HG02870 (cell line): ENCODE measurements at regions not wholly inside any gene's neighbourhood (a gene's known extent, or its start where the extent isn't known, plus 50 kb on each side); places are given as distances from the start of the nearest gene placed in this dataset.
"Not testable (repeated sequence)": the region's sequence is repeated elsewhere in the genome, so short reads cannot be mapped to it uniquely, and the experiment has no call there.

Source experiments
- ATAC-seq: cut with Tn5 transposase; IDR thresholded peaks from one replicate; pipeline ENCODE4 v1.9.1; 2021; ENCODE audit warnings: mild to moderate bottlenecking, moderate library complexity; ENCODE audit not compliant: unreplicated experiment

GRCh38 chr4:85102606-85103005 lies 136.1 kb upstream of the WDFY3 start:
- ATAC-seq = no peak

GRCh38 chr4:85106166-85106565 lies 139.7 kb upstream of the WDFY3 start:
- no peak for ATAC-seq

- no peak for ATAC-seq
These were observed 140.4 kb upstream of the WDFY3 start for GRCh38 chr4:85106805-85107336.

- ATAC-seq = no peak
These were observed 141.1 kb upstream of the WDFY3 start for GRCh38 chr4:85107553-85107952.

GRCh38 chr4:85113706-85114105 lies 147.2 kb upstream of the WDFY3 start:
- no peak for ATAC-seq

- ATAC-seq = no peak
These were observed 148.0 kb upstream of the WDFY3 start for GRCh38 chr4:85114526-85114925.

GRCh38 chr4:85116008-85116407 lies 149.5 kb upstream of the WDFY3 start:
- no peak for ATAC-seq

- no peak for ATAC-seq
These were observed 159.2 kb upstream of the WDFY3 start for GRCh38 chr4:85125688-85126087.

GRCh38 chr4:85126991-85127591 lies 160.6 kb upstream of the WDFY3 start:
- ATAC-seq = no peak

- peak; percentile 96 for ATAC-seq
These were observed 161.2 kb upstream of the WDFY3 start for GRCh38 chr4:85127653-85128052.

GRCh38 chr4:85128246-85129204 lies 162.0 kb upstream of the WDFY3 start:
- no peak for ATAC-seq

- ATAC-seq = not testable (repeated sequence)
These were observed 163.1 kb upstream of the WDFY3 start for GRCh38 chr4:85129354-85130125.

GRCh38 chr4:85132117-85132516 lies 165.6 kb upstream of the WDFY3 start:
- no peak for ATAC-seq

- ATAC-seq = no peak
These were observed 166.1 kb upstream of the WDFY3 start for GRCh38 chr4:85132570-85132969.

- ATAC-seq = not testable (repeated sequence)
These were observed 173.3 kb upstream of the WDFY3 start for GRCh38 chr4:85139749-85140148.

- no peak for ATAC-seq
These were observed 176.0 kb upstream of the WDFY3 start for GRCh38 chr4:85142451-85142850.

GRCh38 chr4:85147481-85148076 lies 181.1 kb upstream of the WDFY3 start:
- ATAC-seq = peak; percentile 90

- no peak for ATAC-seq
These were observed 183.2 kb upstream of the WDFY3 start for GRCh38 chr4:85149676-85150075.

GRCh38 chr4:85151371-85151770 lies 184.9 kb upstream of the WDFY3 start:
- no peak for ATAC-seq

- no peak for ATAC-seq
These were observed 185.3 kb upstream of the WDFY3 start for GRCh38 chr4:85151786-85152185.

GRCh38 chr4:85152480-85152879 lies 186.0 kb upstream of the WDFY3 start:
- no peak for ATAC-seq
